ENCODE measurements at regions not wholly inside any gene's neighbourhood (a gene's known extent, or its start where the extent isn't known, plus 50 kb on each side); places are given as distances from the start of the nearest gene placed in this dataset.

DNA sequence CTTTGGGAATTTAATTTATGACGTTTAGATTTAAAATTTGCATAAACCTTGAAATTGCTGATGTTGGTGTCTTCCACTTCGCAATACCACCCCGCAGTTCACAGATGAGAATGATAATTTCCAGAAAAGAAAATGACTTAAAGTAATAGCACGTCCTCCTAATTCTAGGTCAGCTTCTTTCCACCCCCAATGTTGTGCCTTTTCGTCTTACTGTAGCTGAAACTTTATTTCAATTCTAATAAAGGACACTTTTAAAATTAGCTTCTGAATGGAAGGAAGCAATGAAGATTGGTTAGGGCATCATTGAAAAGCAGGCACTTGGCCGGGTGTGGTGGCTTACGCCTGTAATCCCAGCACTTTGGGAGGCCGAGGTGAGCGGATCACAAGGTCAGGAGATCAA is 107.4 kb downstream of the MYCN start:
- TF ChIP-seq TCF4 (CRISPR knock-in tag; IDR thresholded peaks at IDR 0.05; ENCODE audit: borderline replicate concordance) = no peak
- no peak for TF ChIP-seq ZNF70 (CRISPR knock-in tag; IDR thresholded peaks at IDR 0.05)
- TF ChIP-seq, protein P1, sequence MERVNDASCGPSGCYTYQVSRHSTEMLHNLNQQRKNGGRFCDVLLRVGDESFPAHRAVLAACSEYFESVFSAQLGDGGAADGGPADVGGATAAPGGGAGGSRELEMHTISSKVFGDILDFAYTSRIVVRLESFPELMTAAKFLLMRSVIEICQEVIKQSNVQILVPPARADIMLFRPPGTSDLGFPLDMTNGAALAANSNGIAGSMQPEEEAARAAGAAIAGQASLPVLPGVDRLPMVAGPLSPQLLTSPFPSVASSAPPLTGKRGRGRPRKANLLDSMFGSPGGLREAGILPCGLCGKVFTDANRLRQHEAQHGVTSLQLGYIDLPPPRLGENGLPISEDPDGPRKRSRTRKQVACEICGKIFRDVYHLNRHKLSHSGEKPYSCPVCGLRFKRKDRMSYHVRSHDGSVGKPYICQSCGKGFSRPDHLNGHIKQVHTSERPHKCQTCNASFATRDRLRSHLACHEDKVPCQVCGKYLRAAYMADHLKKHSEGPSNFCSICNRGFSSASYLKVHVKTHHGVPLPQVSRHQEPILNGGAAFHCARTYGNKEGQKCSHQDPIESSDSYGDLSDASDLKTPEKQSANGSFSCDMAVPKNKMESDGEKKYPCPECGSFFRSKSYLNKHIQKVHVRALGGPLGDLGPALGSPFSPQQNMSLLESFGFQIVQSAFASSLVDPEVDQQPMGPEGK (CRISPR knock-in tag; IDR thresholded peaks at IDR 0.05; ENCODE audit: borderline replicate concordance) = no peak
- TF ChIP-seq TOX (CRISPR knock-in tag; IDR thresholded peaks at IDR 0.05; ENCODE audit: borderline replicate concordance) = no peak
- TF ChIP-seq ZC3H10 (CRISPR knock-in tag; IDR thresholded peaks at IDR 0.05) = no peak
